Adrenal gland (tissue), 5 donors: ENCODE measurements at regions not wholly inside any gene's neighbourhood (a gene's known extent, or its start where the extent isn't known, plus 50 kb on each side); places are given as distances from the start of the nearest gene placed in this dataset.

ENCODE experiments used
- POLR2A ChIP-seq, 2 donors: fragments of 450-650 bp; IDR thresholded peaks; one replicate each; pipeline ENCODE4 v1.6.1; 2017; ENCODE audit warnings: antibody characterized with exemption in 2 of 2, mild to moderate bottlenecking in 2 of 2, moderate library complexity in 1 of 2
- TF ChIP-seq, protein P1 (sequence below), 6 experiments: fragments of 450-650 bp in 4 of 6; fragments of 200-600 bp in 2 of 6; sonication (generic) in 1 of 6; IDR thresholded peaks; 1 replicate in 5 of 6; 2 replicates in 1 of 6; pipeline versions ENCODE4 v1.5.1 to v1.8.0; 2016 to 2021; ENCODE audit warnings: antibody characterized with exemption in 6 of 6, mild to moderate bottlenecking in 2 of 6, moderate library complexity in 1 of 6
- donor health status: DM: no; HTN: no; CAD: no.

DNA sequence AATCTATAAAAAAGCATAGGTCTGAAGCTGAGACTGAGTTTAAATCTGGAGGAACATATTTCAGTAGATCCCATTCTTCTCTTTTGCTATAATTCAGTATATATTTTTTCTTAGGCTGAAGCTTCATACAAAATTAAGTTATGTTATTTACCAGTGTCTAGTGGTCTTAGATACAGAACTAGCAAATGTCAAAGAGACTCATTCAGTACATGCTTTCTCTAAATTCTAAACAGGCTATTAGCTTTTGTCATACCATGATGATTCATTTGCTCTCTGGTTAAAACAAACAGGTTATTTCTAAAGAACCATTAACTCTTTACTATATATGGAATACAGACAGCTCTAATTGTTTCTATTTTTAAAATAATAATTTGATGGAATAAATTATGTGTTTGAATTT, 1170.2 kb upstream of the PRMT6 start:
- TF ChIP-seq, protein P1, sequence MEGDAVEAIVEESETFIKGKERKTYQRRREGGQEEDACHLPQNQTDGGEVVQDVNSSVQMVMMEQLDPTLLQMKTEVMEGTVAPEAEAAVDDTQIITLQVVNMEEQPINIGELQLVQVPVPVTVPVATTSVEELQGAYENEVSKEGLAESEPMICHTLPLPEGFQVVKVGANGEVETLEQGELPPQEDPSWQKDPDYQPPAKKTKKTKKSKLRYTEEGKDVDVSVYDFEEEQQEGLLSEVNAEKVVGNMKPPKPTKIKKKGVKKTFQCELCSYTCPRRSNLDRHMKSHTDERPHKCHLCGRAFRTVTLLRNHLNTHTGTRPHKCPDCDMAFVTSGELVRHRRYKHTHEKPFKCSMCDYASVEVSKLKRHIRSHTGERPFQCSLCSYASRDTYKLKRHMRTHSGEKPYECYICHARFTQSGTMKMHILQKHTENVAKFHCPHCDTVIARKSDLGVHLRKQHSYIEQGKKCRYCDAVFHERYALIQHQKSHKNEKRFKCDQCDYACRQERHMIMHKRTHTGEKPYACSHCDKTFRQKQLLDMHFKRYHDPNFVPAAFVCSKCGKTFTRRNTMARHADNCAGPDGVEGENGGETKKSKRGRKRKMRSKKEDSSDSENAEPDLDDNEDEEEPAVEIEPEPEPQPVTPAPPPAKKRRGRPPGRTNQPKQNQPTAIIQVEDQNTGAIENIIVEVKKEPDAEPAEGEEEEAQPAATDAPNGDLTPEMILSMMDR (IDR thresholded peaks at IDR 0.05) = no peak
- TF ChIP-seq POLR2A (IDR thresholded peaks at IDR 0.05) = no peak
